ENCODE measurements at regions not wholly inside any gene's neighbourhood (a gene's known extent, or its start where the extent isn't known, plus 50 kb on each side); places are given as distances from the start of the nearest gene placed in this dataset.

DNA sequence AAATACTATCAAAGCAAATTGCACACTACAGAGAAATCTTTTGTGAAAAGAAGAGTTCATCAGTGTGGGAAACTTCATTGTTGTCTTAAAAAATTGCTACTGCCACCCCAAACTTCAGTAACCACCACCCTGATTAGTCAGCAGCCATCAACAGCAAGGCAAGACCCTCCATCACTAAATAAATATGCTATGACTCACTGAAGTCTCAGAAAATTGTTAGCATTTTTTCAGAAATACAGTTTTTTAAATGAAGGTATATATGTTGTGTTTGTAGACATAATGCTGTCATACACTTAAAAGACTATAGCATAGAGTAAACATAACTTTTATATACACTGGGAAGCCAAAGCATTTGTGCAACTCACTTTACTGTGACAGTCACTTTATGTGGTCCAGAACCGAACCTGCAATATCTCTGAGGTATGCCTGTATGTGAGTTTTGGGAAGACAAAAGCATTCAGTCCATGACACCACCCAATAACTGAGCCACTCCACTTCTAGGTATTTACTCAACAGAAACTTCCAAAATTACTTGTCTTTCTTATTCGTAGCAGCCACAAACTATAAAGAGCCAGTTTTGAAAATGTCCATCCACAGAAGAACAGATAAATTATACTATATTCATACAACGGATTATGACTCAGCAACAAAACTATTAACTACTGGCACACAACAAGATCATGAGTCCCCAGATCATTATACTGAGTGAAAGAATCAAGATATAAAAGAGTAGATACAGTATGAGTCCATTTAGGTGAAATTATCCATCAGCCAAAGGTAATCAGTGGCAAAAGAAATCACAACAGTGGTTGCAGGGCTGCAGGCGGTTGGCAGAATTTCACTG, 649.6 kb downstream of the BCL11B start:
- TF ChIP-seq, protein P1, sequence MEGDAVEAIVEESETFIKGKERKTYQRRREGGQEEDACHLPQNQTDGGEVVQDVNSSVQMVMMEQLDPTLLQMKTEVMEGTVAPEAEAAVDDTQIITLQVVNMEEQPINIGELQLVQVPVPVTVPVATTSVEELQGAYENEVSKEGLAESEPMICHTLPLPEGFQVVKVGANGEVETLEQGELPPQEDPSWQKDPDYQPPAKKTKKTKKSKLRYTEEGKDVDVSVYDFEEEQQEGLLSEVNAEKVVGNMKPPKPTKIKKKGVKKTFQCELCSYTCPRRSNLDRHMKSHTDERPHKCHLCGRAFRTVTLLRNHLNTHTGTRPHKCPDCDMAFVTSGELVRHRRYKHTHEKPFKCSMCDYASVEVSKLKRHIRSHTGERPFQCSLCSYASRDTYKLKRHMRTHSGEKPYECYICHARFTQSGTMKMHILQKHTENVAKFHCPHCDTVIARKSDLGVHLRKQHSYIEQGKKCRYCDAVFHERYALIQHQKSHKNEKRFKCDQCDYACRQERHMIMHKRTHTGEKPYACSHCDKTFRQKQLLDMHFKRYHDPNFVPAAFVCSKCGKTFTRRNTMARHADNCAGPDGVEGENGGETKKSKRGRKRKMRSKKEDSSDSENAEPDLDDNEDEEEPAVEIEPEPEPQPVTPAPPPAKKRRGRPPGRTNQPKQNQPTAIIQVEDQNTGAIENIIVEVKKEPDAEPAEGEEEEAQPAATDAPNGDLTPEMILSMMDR (IDR thresholded peaks at IDR 0.05), result no peak
- no peaks in the 10 kb centered on the region; the same call in none of the 2 replicates for H3K27me3 Mint-ChIP-seq (ENCODE audit: insufficient read depth)
- no peaks in the 10 kb centered on the region for H3K4me1 Mint-ChIP-seq (ENCODE audit: low read depth)
- H3K27ac Mint-ChIP-seq, result no peak overlapping the region
- no peak overlapping the region for H3K4me3 Mint-ChIP-seq
- H3K9me3 Mint-ChIP-seq, result peaks cover 45% of the 10 kb centered on the region
- DNase-seq, result no peak
- no peaks in the 10 kb centered on the region for H3K36me3 Mint-ChIP-seq (ENCODE audit: low read depth)

DNA sequence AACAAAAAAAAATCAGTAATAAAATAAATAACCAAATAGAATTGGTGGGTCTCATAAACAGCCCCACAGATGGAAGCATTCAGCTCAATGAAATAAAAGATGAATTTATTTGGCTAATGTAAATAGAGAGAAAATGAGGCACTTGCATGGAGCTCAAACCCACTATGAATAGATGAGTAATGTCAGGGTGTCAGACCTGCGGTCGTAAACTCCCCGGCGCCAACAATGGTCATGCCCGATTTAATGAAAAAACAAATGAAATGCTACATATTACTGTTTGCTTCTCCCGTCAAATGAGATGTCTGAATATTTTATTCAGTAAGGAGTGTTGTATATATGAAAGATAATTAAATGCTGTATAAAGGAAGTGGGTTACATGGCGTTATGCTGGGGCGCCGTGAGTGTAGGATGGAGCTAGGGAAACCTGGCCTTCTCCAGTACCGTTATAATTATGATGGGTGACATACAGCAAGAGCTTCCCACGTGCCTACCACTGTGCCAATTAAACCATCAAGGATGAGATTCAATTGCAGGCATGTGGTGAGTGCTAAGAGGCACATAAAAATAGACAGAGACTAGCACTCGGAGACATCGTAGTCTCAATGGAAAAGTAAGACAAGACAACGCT, 648.1 kb downstream of the BCL11B start:
- H3K9me3 Mint-ChIP-seq, result peaks cover 53% of the 10 kb centered on the region
- H3K4me3 Mint-ChIP-seq, result no peak overlapping the region
- no peak overlapping the region for H3K27ac Mint-ChIP-seq
- TF ChIP-seq, protein P1 (IDR thresholded peaks at IDR 0.05), result no peak
- no peaks in the 10 kb centered on the region; the same call in none of the 2 replicates for H3K27me3 Mint-ChIP-seq (ENCODE audit: insufficient read depth)
- H3K36me3 Mint-ChIP-seq (ENCODE audit: low read depth), result no peaks in the 10 kb centered on the region
- no peak for DNase-seq
- H3K4me1 Mint-ChIP-seq (ENCODE audit: low read depth), result no peaks in the 10 kb centered on the region

DNA sequence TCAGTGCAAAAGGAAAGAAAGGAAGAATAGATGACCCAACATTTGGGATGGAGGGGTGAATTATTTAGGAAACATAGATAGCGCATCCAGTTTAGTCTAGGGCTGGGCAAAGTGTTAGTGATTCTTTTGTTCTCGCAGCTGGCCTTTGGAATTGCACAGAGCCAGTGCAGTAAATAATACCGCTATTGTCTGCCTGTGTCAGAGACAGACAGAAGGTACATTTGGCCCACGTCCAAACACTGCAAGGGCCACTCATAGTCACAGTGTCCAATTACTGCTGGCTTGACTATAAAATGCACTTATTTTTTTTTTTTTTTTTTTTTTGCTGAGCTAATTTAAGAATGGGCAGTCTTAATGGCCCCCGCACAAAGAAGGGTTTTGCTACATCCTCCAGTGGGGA, 638.6 kb downstream of the BCL11B start:
- TF ChIP-seq, protein P1 (IDR thresholded peaks at IDR 0.05), result no peak
- Mint-ChIP-seq H3K36me3 (ENCODE audit: low read depth) (no peaks in the 10 kb centered on the region; the same call in 1 of the 2 replicates), H3K27ac (no peak overlapping the region), H3K4me3 (no peak overlapping the region), H3K27me3 (ENCODE audit: insufficient read depth) (peaks cover 4% of the 10 kb centered on the region; the same call in 1 of the 2 replicates), H3K4me1 (ENCODE audit: low read depth) (no peaks in the 10 kb centered on the region), H3K9me3 (peaks cover 52% of the 10 kb centered on the region)
- no peak for DNase-seq

DNA sequence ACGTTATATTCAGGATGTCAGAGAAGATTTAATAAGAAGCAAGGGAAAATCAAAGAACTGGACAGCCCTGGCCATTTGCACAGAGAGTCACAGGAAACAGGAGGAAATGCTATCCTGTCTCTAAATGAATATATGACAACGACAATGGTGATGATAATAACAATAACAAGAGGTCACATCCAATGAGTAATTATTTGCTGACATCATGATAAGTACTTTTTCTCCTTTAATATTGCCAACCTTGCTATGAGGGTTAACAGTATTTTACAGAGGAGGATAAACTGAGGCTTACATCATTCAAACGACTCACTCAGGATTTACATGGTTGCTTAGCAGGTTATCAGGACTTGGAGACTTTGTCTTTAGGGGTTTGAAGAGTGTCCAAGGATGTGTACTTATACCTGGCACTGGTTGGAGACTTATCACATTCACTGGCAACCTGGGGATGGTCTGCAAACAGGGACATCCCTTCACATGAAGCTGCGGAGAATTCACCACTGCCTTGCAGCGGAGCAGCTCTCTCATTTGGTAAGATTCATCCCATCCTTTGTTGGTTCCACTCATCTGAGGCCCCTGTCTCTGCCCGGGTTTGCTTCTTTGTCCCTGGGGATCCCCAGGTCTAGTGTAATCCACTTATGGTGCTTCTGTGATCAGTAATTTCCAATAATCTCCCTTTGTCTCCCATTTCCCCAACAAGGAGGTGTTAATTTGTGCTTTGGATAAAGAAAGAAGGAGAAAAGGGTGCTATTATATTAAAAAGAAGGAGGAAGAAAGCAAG, 637.8 kb downstream of the BCL11B start:
- peaks cover 46% of the 10 kb centered on the region for H3K9me3 Mint-ChIP-seq
- peaks cover 4% of the 10 kb centered on the region; the same call in 1 of the 2 replicates for H3K27me3 Mint-ChIP-seq (ENCODE audit: insufficient read depth)
- H3K4me1 Mint-ChIP-seq (ENCODE audit: low read depth), result no peaks in the 10 kb centered on the region
- DNase-seq, result no peak
- no peak overlapping the region for H3K27ac Mint-ChIP-seq
- H3K4me3 Mint-ChIP-seq, result no peak overlapping the region
- no peaks in the 10 kb centered on the region; the same call in 1 of the 2 replicates for H3K36me3 Mint-ChIP-seq (ENCODE audit: low read depth)
- TF ChIP-seq, protein P1 (IDR thresholded peaks at IDR 0.05), result no peak

DNA sequence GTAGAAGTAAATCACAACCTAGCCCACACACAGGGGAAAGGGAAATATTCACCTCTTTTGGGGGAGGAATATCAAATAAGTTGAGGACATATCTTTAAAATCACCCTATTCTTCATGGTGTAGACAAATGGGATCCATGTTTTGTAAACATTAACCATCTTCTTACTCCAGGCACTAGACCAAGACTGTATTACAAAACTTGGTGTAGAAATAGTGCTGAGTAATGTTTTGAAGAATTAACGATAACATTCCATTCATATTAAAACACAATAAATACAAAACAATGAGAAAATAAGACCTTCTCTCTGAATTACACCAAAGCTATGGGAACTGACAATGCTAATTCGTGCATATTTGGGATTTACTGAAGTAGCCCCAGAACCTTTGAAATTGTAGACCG, 633.6 kb downstream of the BCL11B start:
- TF ChIP-seq, protein P1 (IDR thresholded peaks at IDR 0.05), result no peak
- H3K36me3 Mint-ChIP-seq (ENCODE audit: low read depth), result peaks cover 6% of the 10 kb centered on the region; the same call in 1 of the 2 replicates
- H3K4me3 Mint-ChIP-seq, result no peak overlapping the region
- no peaks in the 10 kb centered on the region for H3K4me1 Mint-ChIP-seq (ENCODE audit: low read depth)
- H3K27ac Mint-ChIP-seq, result no peak overlapping the region
- H3K9me3 Mint-ChIP-seq, result peaks cover 35% of the 10 kb centered on the region
- DNase-seq, result no peak
- peaks cover 1% of the 10 kb centered on the region; the same call in 1 of the 2 replicates for H3K27me3 Mint-ChIP-seq (ENCODE audit: insufficient read depth)
